Mammary epithelial cell (primary cell): ENCODE measurements at regions not wholly inside any gene's neighbourhood (a gene's known extent, or its start where the extent isn't known, plus 50 kb on each side); places are given as distances from the start of the nearest gene placed in this dataset.

ENCODE experiments used
- EZH2 ChIP-seq: IDR thresholded peaks from 2 replicates; pipeline ENCODE4 v1.6.1; 2012; ENCODE audit warnings: low read length, inconsistent platforms, borderline replicate concordance
- TF ChIP-seq, protein P1 (sequence below), 2 donors: IDR thresholded peaks in 1 of 2; conservative IDR thresholded peaks in 1 of 2; 2 replicates each; pipeline ENCODE4 v1.5.1; 2011 to 2012; ENCODE audit warnings: inconsistent platforms in 2 of 2, low read length in 2 of 2, mild to moderate bottlenecking in 2 of 2, control low read depth in 1 of 2, low read depth in 1 of 2; ENCODE audit not compliant: insufficient read depth in 1 of 2; ENCODE audit errors: extremely low read depth in 1 of 2

- TF ChIP-seq, protein P1, sequence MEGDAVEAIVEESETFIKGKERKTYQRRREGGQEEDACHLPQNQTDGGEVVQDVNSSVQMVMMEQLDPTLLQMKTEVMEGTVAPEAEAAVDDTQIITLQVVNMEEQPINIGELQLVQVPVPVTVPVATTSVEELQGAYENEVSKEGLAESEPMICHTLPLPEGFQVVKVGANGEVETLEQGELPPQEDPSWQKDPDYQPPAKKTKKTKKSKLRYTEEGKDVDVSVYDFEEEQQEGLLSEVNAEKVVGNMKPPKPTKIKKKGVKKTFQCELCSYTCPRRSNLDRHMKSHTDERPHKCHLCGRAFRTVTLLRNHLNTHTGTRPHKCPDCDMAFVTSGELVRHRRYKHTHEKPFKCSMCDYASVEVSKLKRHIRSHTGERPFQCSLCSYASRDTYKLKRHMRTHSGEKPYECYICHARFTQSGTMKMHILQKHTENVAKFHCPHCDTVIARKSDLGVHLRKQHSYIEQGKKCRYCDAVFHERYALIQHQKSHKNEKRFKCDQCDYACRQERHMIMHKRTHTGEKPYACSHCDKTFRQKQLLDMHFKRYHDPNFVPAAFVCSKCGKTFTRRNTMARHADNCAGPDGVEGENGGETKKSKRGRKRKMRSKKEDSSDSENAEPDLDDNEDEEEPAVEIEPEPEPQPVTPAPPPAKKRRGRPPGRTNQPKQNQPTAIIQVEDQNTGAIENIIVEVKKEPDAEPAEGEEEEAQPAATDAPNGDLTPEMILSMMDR (conservative IDR thresholded peaks at IDR 0.05 in 1 of 2, IDR thresholded peaks at IDR 0.05 in 1 of 2; ENCODE audit: extremely low read depth in 1 of 2, insufficient read depth in 1 of 2, low read depth in 1 of 2, low read length in 2 of 2), result no peak
- no peak for TF ChIP-seq EZH2
These were observed 1118.2 kb downstream of the BRD1 start for GRCh38 chr22:48709453-48709852.
